Tibial nerve (tissue), 4 donors: ENCODE measurements at regions not wholly inside any gene's neighbourhood (a gene's known extent, or its start where the extent isn't known, plus 50 kb on each side); places are given as distances from the start of the nearest gene placed in this dataset.

ENCODE experiments used
- DNase-seq, 2 donors: peaks; one replicate each; pipeline ENCODE4 v3.0.0-alpha.2; 2019; ENCODE audit warnings: low spot score in 2 of 2
- H3K27ac ChIP-seq, 4 donors: fragments of 200-600 bp; sonication (generic) in 3 of 4; one replicate each; pipeline ENCODE4 v1.5.1; 2017 to 2019; ENCODE audit warnings: mild to moderate bottlenecking in 1 of 4
- H3K27me3 ChIP-seq, 2 donors: fragments of 200-600 bp; sonication (generic) in 1 of 2; one replicate each; pipeline versions ENCODE4 v1.5.1 to v1.6.0; 2017 to 2019
- H3K36me3 ChIP-seq, 3 donors: fragments of 200-600 bp; sonication (generic); one replicate each; pipeline ENCODE4 v1.5.1; 2018 to 2019
- H3K4me1 ChIP-seq, 4 donors: fragments of 200-600 bp; sonication (generic) in 3 of 4; one replicate each; pipeline ENCODE4 v1.5.1; 2017 to 2019
- H3K4me3 ChIP-seq, 4 donors: fragments of 200-600 bp; sonication (generic) in 3 of 4; one replicate each; pipeline ENCODE4 v1.5.1; 2017 to 2019; ENCODE audit warnings: mild to moderate bottlenecking in 1 of 4, moderate library complexity in 1 of 4
- H3K9me3 ChIP-seq, 4 donors: fragments of 200-600 bp; sonication (generic) in 3 of 4; one replicate each; pipeline ENCODE4 v1.5.1; 2017 to 2019
- EP300 ChIP-seq, 2 donors: sonication (generic); formaldehyde crosslinking; IDR thresholded peaks; one replicate each; pipeline ENCODE4 v1.6.1; 2017; ENCODE audit warnings: antibody characterized with exemption in 2 of 2, mild to moderate bottlenecking in 1 of 2
- POLR2A ChIP-seq, 2 donors: fragments of 450-650 bp; IDR thresholded peaks; one replicate each; pipeline ENCODE4 v1.6.1; 2017; ENCODE audit warnings: antibody characterized with exemption in 2 of 2, mild to moderate bottlenecking in 2 of 2, moderate library complexity in 2 of 2
- WGBS, 2 donors: methylation state at CpG; one replicate each; pipeline ENCODE4 v1.1.5; 2018; 5-methylcytosine and 5-hydroxymethylcytosine counted together
- TF ChIP-seq, protein P1 (sequence below), 5 experiments: fragments of 200-600 bp in 3 of 5; fragments of 450-650 bp in 2 of 5; sonication (generic) in 3 of 5; IDR thresholded peaks; one replicate each; pipeline ENCODE4 v1.5.1; 2016 to 2019; ENCODE audit warnings: antibody characterized with exemption in 5 of 5, mild to moderate bottlenecking in 3 of 5, moderate library complexity in 2 of 5

GRCh38 chr20:22791396-22791795 is 207.0 kb upstream of the FOXA2 start:
- no peak for DNase-seq
- Histone ChIP-seq H3K4me3 (no peak overlapping the region), H3K9me3 (no peaks in the 10 kb centered on the region), H3K27ac (no peak overlapping the region), H3K27me3 (no peaks in the 10 kb centered on the region), H3K4me1 (peaks cover 0 to 26% (median 3%) of the 10 kb centered on the region in 4 donors), H3K36me3 (no peaks in the 10 kb centered on the region)
- WGBS, 2 donors, result 78 to 83% methylated on average over 3 of the region's 3 CpGs
- TF ChIP-seq EP300 (IDR thresholded peaks at IDR 0.05) (no peak), POLR2A (IDR thresholded peaks at IDR 0.05) (no peak)
- TF ChIP-seq, protein P1, sequence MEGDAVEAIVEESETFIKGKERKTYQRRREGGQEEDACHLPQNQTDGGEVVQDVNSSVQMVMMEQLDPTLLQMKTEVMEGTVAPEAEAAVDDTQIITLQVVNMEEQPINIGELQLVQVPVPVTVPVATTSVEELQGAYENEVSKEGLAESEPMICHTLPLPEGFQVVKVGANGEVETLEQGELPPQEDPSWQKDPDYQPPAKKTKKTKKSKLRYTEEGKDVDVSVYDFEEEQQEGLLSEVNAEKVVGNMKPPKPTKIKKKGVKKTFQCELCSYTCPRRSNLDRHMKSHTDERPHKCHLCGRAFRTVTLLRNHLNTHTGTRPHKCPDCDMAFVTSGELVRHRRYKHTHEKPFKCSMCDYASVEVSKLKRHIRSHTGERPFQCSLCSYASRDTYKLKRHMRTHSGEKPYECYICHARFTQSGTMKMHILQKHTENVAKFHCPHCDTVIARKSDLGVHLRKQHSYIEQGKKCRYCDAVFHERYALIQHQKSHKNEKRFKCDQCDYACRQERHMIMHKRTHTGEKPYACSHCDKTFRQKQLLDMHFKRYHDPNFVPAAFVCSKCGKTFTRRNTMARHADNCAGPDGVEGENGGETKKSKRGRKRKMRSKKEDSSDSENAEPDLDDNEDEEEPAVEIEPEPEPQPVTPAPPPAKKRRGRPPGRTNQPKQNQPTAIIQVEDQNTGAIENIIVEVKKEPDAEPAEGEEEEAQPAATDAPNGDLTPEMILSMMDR (IDR thresholded peaks at IDR 0.05), result no peak

- Histone ChIP-seq H3K4me1 (peaks cover 0 to 32% (median 3%) of the 10 kb centered on the region in 4 donors), H3K4me3 (no peak overlapping the region), H3K27ac (no peak overlapping the region), H3K36me3 (no peaks in the 10 kb centered on the region), H3K9me3 (no peaks in the 10 kb centered on the region), H3K27me3 (no peaks in the 10 kb centered on the region)
- TF ChIP-seq POLR2A (IDR thresholded peaks at IDR 0.05) (no peak), EP300 (IDR thresholded peaks at IDR 0.05) (no peak)
- TF ChIP-seq, protein P1 (IDR thresholded peaks at IDR 0.05), result no peak
- WGBS, 2 donors, result 84 to 94% methylated on average over 3 of the region's 3 CpGs
- DNase-seq, result no peak
These were observed 207.6 kb upstream of the FOXA2 start for GRCh38 chr20:22791877-22792525.

GRCh38 chr20:22794200-22794599 is 209.8 kb upstream of the FOXA2 start:
- Histone ChIP-seq H3K27ac (no peak overlapping the region), H3K9me3 (no peaks in the 10 kb centered on the region), H3K4me1 (peaks cover 0 to 35% (median 3%) of the 10 kb centered on the region in 4 donors), H3K27me3 (no peaks in the 10 kb centered on the region), H3K36me3 (no peaks in the 10 kb centered on the region), H3K4me3 (no peak overlapping the region)
- 23 to 24% methylated on average over 1 of the region's 1 CpG for WGBS, 2 donors
- TF ChIP-seq, protein P1 (IDR thresholded peaks at IDR 0.05), result no peak
- TF ChIP-seq POLR2A (IDR thresholded peaks at IDR 0.05) (no peak), EP300 (IDR thresholded peaks at IDR 0.05) (no peak)
- DNase-seq, result no peak

- DNase-seq, result no peak
- Histone ChIP-seq H3K4me1 (peaks cover 0 to 35% (median 3%) of the 10 kb centered on the region in 4 donors), H3K36me3 (no peaks in the 10 kb centered on the region), H3K27me3 (no peaks in the 10 kb centered on the region), H3K27ac (peak overlapping the region; percentile 45 to 72 (median 56)), H3K4me3 (no peak overlapping the region), H3K9me3 (no peaks in the 10 kb centered on the region)
- TF ChIP-seq, protein P1 (IDR thresholded peaks at IDR 0.05), result no peak
- no peak for TF ChIP-seq POLR2A (IDR thresholded peaks at IDR 0.05)
- TF ChIP-seq EP300 (IDR thresholded peaks at IDR 0.05), result no peak
- 35% methylated on average over 5 of the region's 5 CpGs for WGBS, 2 donors
These were observed 211.1 kb upstream of the FOXA2 start for GRCh38 chr20:22795433-22795832.

- DNase-seq, result peak; percentile 33 to 83
- 12 to 20% methylated on average over 4 of the region's 4 CpGs for WGBS, 2 donors
- Histone ChIP-seq H3K4me3 (no peak overlapping the region), H3K9me3 (no peaks in the 10 kb centered on the region), H3K27me3 (no peaks in the 10 kb centered on the region), H3K4me1 (peaks cover 0 to 35% (median 3%) of the 10 kb centered on the region in 4 donors), H3K27ac (peak overlapping the region in 3 of 4 donors; percentile 45 to 72 (median 68)), H3K36me3 (no peaks in the 10 kb centered on the region)
- TF ChIP-seq EP300 (IDR thresholded peaks at IDR 0.05), result peak; percentile 37 to 80
- TF ChIP-seq POLR2A (IDR thresholded peaks at IDR 0.05), result no peak
- TF ChIP-seq, protein P1 (IDR thresholded peaks at IDR 0.05), result no peak
These were observed 211.5 kb upstream of the FOXA2 start for GRCh38 chr20:22795871-22796270.
